Fibroblast of villous mesenchyme (primary cell): ENCODE measurements at regions not wholly inside any gene's neighbourhood (a gene's known extent, or its start where the extent isn't known, plus 50 kb on each side); places are given as distances from the start of the nearest gene placed in this dataset.

Source experiments
- DNase-seq: peaks from one replicate; pipeline ENCODE4 v3.0.0-alpha.2; 2010; ENCODE audit warnings: low read depth
- H3K4me3 ChIP-seq: 2 replicates; pipeline ENCODE4 v1.5.1; 2011; ENCODE audit warnings: low read depth, mild to moderate bottlenecking, low read length
- CTCF ChIP-seq: IDR thresholded peaks from 2 replicates; pipeline ENCODE4 v1.5.1; 2012; ENCODE audit warnings: low read depth, mild to moderate bottlenecking, low read length; ENCODE audit not compliant: insufficient read depth

- no peak overlapping the region for H3K4me3 ChIP-seq
- TF ChIP-seq CTCF = no peak
- DNase-seq = no peak
These were observed 792.5 kb downstream of the KCNJ18 start for GRCh38 chr17:22484826-22485225.

- H3K4me3 ChIP-seq = no peak overlapping the region
- no peak for TF ChIP-seq CTCF
- DNase-seq = no peak
These were observed 798.1 kb downstream of the KCNJ18 start for GRCh38 chr17:22490399-22490798.

GRCh38 chr17:22492331-22492730 lies 800.0 kb downstream of the KCNJ18 start:
- H3K4me3 ChIP-seq = no peak overlapping the region
- no peak for DNase-seq
- TF ChIP-seq CTCF = no peak

GRCh38 chr17:22496450-22496849 lies 804.1 kb downstream of the KCNJ18 start:
- H3K4me3 ChIP-seq = no peak overlapping the region
- no peak for DNase-seq
- no peak for TF ChIP-seq CTCF

- no peak for DNase-seq
- no peak for TF ChIP-seq CTCF
- no peak overlapping the region for H3K4me3 ChIP-seq
These were observed 811.1 kb downstream of the KCNJ18 start for GRCh38 chr17:22503322-22503899.

GRCh38 chr17:22505660-22506059 lies 813.3 kb downstream of the KCNJ18 start:
- TF ChIP-seq CTCF = no peak
- no peak overlapping the region for H3K4me3 ChIP-seq
- DNase-seq = no peak

- H3K4me3 ChIP-seq = no peak overlapping the region
- no peak for TF ChIP-seq CTCF
- no peak for DNase-seq
These were observed 813.9 kb downstream of the KCNJ18 start for GRCh38 chr17:22506231-22506630.
